ENCODE measurements at regions not wholly inside any gene's neighbourhood (a gene's known extent, or its start where the extent isn't known, plus 50 kb on each side); places are given as distances from the start of the nearest gene placed in this dataset.

DNA sequence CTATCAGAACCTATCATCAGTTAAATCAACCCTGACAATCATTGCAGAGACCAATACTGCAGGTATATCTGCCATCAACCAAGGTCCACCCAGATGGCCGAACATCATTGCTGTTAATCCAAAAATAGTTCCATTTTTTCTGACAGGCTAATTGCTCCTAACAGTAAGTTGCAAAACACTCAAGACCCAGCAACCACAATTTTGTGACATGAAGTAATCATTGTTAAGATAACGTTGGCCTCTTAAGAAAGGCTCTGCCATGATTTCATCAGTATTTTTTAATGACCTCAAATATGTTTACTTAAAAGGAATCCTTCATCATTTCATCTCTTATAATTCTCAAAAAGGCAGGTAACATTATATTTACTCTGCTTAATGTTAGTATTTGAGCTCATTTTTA lies 553.4 kb upstream of the POM121L12 start:
- Mint-ChIP-seq H3K4me3 (ENCODE audit: low read depth, unreplicated experiment) (no peak overlapping the region), H3K27me3 (ENCODE audit: unreplicated experiment) (no peaks in the 10 kb centered on the region), H3K9me3 (ENCODE audit: low read depth, unreplicated experiment) (peaks cover 29% of the 10 kb centered on the region), H3K36me3 (ENCODE audit: insufficient read depth, unreplicated experiment) (no peaks in the 10 kb centered on the region), H3K4me1 (ENCODE audit: low read depth, unreplicated experiment) (no peaks in the 10 kb centered on the region), H3K27ac (ENCODE audit: unreplicated experiment) (no peak overlapping the region)
- intact Hi-C loops (cut with micrococcal nuclease; ENCODE audit: unreplicated experiment): no loop called here
- BruUV-seq (replicated peaks): no TSS peak
- no peak for DNase-seq
- TF ChIP-seq, protein P1, sequence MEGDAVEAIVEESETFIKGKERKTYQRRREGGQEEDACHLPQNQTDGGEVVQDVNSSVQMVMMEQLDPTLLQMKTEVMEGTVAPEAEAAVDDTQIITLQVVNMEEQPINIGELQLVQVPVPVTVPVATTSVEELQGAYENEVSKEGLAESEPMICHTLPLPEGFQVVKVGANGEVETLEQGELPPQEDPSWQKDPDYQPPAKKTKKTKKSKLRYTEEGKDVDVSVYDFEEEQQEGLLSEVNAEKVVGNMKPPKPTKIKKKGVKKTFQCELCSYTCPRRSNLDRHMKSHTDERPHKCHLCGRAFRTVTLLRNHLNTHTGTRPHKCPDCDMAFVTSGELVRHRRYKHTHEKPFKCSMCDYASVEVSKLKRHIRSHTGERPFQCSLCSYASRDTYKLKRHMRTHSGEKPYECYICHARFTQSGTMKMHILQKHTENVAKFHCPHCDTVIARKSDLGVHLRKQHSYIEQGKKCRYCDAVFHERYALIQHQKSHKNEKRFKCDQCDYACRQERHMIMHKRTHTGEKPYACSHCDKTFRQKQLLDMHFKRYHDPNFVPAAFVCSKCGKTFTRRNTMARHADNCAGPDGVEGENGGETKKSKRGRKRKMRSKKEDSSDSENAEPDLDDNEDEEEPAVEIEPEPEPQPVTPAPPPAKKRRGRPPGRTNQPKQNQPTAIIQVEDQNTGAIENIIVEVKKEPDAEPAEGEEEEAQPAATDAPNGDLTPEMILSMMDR (IDR thresholded peaks at IDR 0.05; ENCODE audit: unreplicated experiment): no peak
- CTCF ChIA-PET: no interaction called here

DNA sequence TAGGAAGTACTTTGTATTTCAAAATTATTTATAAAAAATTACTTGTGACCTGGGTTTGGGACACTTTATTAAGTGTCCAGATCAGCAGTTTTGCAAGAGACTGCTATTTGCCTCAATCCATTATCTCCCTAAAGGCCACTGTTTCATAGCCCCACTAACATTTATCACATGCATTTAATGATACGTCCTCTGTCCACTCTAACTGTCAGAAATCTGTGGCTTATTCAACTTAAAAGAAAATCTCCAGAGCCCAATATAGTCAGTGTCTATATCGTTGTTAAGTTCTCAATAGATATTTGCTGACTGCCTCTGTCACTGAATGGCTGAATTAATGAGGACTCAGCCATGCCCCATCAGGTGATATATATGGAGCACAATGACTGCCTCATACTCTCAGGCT lies 553.9 kb upstream of the POM121L12 start:
- Mint-ChIP-seq H3K27me3 (ENCODE audit: unreplicated experiment) (no peaks in the 10 kb centered on the region), H3K36me3 (ENCODE audit: insufficient read depth, unreplicated experiment) (no peaks in the 10 kb centered on the region), H3K4me3 (ENCODE audit: low read depth, unreplicated experiment) (no peak overlapping the region), H3K4me1 (ENCODE audit: low read depth, unreplicated experiment) (no peaks in the 10 kb centered on the region), H3K27ac (ENCODE audit: unreplicated experiment) (no peak overlapping the region), H3K9me3 (ENCODE audit: low read depth, unreplicated experiment) (peaks cover 30% of the 10 kb centered on the region)
- CTCF ChIA-PET: no interaction called here
- intact Hi-C loops (cut with micrococcal nuclease; ENCODE audit: unreplicated experiment): no loop called here
- TF ChIP-seq, protein P1 (IDR thresholded peaks at IDR 0.05; ENCODE audit: unreplicated experiment): no peak
- no TSS peak for BruUV-seq (replicated peaks)
- DNase-seq: no peak

- CTCF ChIA-PET: no interaction called here
- H3K27ac Mint-ChIP-seq (ENCODE audit: unreplicated experiment): no peak overlapping the region
- no TSS peak for BruUV-seq (replicated peaks)
These were observed 555.4 kb upstream of the POM121L12 start for GRCh38 chr7:52479990-52480389.

GRCh38 chr7:52475001-52475582 lies 560.3 kb upstream of the POM121L12 start:
- H3K9me3 Mint-ChIP-seq (ENCODE audit: low read depth, unreplicated experiment): peaks cover 31% of the 10 kb centered on the region
- TF ChIP-seq, protein P1 (IDR thresholded peaks at IDR 0.05; ENCODE audit: unreplicated experiment): no peak
- H3K4me1 Mint-ChIP-seq (ENCODE audit: low read depth, unreplicated experiment): no peaks in the 10 kb centered on the region
- H3K4me3 Mint-ChIP-seq (ENCODE audit: low read depth, unreplicated experiment): no peak overlapping the region
- DNase-seq: no peak
- BruUV-seq (replicated peaks): no TSS peak
- CTCF ChIA-PET: no interaction called here
- H3K27ac Mint-ChIP-seq (ENCODE audit: unreplicated experiment): no peak overlapping the region
- H3K36me3 Mint-ChIP-seq (ENCODE audit: insufficient read depth, unreplicated experiment): no peaks in the 10 kb centered on the region
- H3K27me3 Mint-ChIP-seq (ENCODE audit: unreplicated experiment): no peaks in the 10 kb centered on the region
- intact Hi-C loops (cut with micrococcal nuclease; ENCODE audit: unreplicated experiment): no loop called here

More at GRCh38 chr7:52479990-52480389, 555.4 kb upstream of the POM121L12 start:
- H3K36me3 Mint-ChIP-seq (ENCODE audit: insufficient read depth, unreplicated experiment): no peaks in the 10 kb centered on the region
- no peaks in the 10 kb centered on the region for H3K27me3 Mint-ChIP-seq (ENCODE audit: unreplicated experiment)
- peaks cover 29% of the 10 kb centered on the region for H3K9me3 Mint-ChIP-seq (ENCODE audit: low read depth, unreplicated experiment)
- intact Hi-C loops (cut with micrococcal nuclease; ENCODE audit: unreplicated experiment): no loop called here
- H3K4me3 Mint-ChIP-seq (ENCODE audit: low read depth, unreplicated experiment): no peak overlapping the region
- TF ChIP-seq, protein P1 (IDR thresholded peaks at IDR 0.05; ENCODE audit: unreplicated experiment): no peak
- no peak for DNase-seq
- H3K4me1 Mint-ChIP-seq (ENCODE audit: low read depth, unreplicated experiment): no peaks in the 10 kb centered on the region

Measured in Calu3 (cell line).